RWPE2 (cell line): ENCODE measurements at regions not wholly inside any gene's neighbourhood (a gene's known extent, or its start where the extent isn't known, plus 50 kb on each side); places are given as distances from the start of the nearest gene placed in this dataset.

Experiments
- ATAC-seq: fragments of 200-7000 bp; cut with Tn5 transposase; 3 replicates; pipeline ENCODE4 v1.9.1; 2021; ENCODE audit warnings: low read depth
- DNase-seq: peaks from one replicate; pipeline ENCODE4 v3.0.0-alpha.2; 2020; ENCODE audit warnings: low spot score
- H3K27ac ChIP-seq: fragments of 450-650 bp; 2 replicates; pipeline ENCODE4 v1.5.1; 2017; ENCODE audit warnings: mild to moderate bottlenecking; ENCODE audit not compliant: poor library complexity, severe bottlenecking
- H3K27me3 ChIP-seq: fragments of 250-450 bp; sonication (Bioruptor Pico); 2 replicates; pipeline ENCODE4 v1.5.1; 2021; ENCODE audit warnings: mild to moderate bottlenecking, moderate library complexity; ENCODE audit not compliant: insufficient read depth, poor library complexity, severe bottlenecking
- H3K36me3 ChIP-seq: fragments of 250-450 bp; sonication (Bioruptor Pico); 2 replicates; pipeline ENCODE4 v1.5.1; 2020; ENCODE audit warnings: low read depth, mild to moderate bottlenecking, moderate library complexity
- H3K4me1 ChIP-seq: fragments of 250-450 bp; sonication (Bioruptor Pico); 2 replicates; pipeline ENCODE4 v1.5.1; 2021; ENCODE audit warnings: mild to moderate bottlenecking, moderate library complexity; ENCODE audit not compliant: insufficient read depth, poor library complexity, severe bottlenecking
- H3K4me3 ChIP-seq: fragments of 250-450 bp; sonication (Bioruptor Pico); 2 replicates; pipeline ENCODE4 v1.5.1; 2021; ENCODE audit warnings: mild to moderate bottlenecking, moderate library complexity; ENCODE audit not compliant: severe bottlenecking
- H3K9me3 ChIP-seq: fragments of 250-450 bp; sonication (Bioruptor Pico); 2 replicates; pipeline ENCODE4 v1.5.1; 2021; ENCODE audit warnings: mild to moderate bottlenecking, moderate library complexity; ENCODE audit not compliant: severe bottlenecking
- TF ChIP-seq, protein P1 (sequence below): fragments of 450-650 bp; IDR thresholded peaks from one replicate; pipeline ENCODE4 v1.5.1; 2017; ENCODE audit warnings: mild to moderate bottlenecking, moderate library complexity; ENCODE audit not compliant: poor library complexity, severe bottlenecking

DNA sequence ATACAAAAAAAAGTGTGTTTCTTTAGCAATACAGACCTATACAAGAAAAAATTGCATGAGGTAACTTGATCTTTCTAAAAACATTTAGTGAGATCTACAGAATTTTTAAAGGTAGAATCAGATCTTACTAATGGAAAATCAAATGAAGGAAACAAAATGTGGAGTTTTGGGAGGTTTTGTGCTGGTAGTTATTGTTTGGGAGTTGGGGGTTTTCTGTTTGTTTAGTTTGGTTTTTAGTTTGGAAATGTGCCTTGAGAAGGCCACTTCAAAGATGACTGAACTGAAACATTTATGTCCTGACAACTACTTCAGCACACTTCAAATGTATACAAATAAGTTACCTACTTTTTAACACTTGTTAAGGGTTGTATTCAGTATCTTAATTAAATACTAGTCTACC is 280.1 kb downstream of the NR2F1-AS1 start:
- ATAC-seq (no peak), DNase-seq (no peak)
- no peaks in the 10 kb centered on the region for H3K36me3 ChIP-seq
- no peak overlapping the region for H3K4me3 ChIP-seq
- peaks cover 7% of the 10 kb centered on the region for H3K4me1 ChIP-seq
- no peaks in the 10 kb centered on the region for H3K9me3 ChIP-seq
- no peaks in the 10 kb centered on the region for H3K27me3 ChIP-seq
- H3K27ac ChIP-seq: no peak overlapping the region
- TF ChIP-seq, protein P1, sequence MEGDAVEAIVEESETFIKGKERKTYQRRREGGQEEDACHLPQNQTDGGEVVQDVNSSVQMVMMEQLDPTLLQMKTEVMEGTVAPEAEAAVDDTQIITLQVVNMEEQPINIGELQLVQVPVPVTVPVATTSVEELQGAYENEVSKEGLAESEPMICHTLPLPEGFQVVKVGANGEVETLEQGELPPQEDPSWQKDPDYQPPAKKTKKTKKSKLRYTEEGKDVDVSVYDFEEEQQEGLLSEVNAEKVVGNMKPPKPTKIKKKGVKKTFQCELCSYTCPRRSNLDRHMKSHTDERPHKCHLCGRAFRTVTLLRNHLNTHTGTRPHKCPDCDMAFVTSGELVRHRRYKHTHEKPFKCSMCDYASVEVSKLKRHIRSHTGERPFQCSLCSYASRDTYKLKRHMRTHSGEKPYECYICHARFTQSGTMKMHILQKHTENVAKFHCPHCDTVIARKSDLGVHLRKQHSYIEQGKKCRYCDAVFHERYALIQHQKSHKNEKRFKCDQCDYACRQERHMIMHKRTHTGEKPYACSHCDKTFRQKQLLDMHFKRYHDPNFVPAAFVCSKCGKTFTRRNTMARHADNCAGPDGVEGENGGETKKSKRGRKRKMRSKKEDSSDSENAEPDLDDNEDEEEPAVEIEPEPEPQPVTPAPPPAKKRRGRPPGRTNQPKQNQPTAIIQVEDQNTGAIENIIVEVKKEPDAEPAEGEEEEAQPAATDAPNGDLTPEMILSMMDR: no peak

DNA sequence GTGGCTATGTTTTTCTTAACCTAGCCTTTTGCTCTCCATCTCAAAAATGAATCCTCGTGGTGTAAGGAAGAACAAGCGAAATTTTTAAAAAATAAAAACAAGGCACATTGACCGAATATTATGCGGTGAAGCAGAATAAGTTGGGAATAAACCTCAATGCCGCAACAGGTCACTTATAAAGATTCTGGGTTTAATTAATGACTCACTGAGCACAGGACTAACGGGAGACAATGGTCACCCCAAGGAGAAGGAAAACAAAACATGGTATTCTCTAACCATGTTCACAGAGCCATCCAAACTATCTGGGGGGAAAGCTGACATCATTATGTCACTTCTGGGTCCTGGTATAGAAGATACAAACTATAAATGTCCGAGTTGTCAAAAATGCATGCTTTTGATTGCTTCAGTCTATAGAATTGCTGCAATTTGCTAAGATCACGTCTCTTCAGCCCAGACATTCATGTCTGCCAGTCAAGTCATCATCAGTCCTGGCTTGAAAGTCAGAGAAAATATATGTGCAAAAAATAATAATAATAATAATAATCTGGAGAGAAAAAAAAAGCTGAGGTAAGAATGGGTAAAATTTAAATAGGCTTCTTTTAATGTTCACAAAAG is 280.6 kb downstream of the NR2F1-AS1 start:
- Histone ChIP-seq H3K4me3 (no peak overlapping the region), H3K36me3 (no peaks in the 10 kb centered on the region), H3K27me3 (no peaks in the 10 kb centered on the region), H3K9me3 (no peaks in the 10 kb centered on the region), H3K27ac (no peak overlapping the region), H3K4me1 (peaks cover 12% of the 10 kb centered on the region)
- ATAC-seq: no peak
- DNase-seq: no peak
- TF ChIP-seq, protein P1: no peak

DNA sequence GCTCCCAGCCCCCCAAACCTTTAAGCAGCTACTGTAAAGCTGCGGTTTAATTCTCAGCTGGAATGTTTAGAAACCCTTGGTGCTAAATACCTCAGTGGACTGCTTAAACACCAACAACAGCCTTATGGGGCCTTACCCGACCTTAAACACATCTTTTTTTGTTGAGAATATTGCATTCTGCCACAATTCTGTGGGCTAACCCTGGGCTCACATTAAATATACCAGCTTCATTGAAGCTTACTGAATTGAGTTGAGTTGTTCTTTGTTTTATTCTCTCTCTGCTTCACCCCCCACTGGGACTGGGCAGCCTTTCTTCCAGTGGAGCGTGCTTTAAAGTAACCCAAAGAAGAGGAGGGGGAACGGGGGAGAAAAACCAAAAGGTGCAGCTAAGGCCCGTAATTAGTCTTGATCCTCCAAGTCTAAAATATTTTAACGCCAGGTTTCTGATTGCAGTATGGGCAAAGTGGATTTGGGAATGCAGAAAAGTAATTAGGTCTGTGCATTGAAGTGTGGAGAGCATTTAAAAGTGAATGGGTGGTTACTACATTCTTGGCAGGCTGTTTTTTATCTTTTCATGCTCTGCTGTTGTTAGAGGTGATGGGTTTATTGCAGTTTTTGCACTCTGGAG is 281.2 kb downstream of the NR2F1-AS1 start:
- ATAC-seq: no peak
- Histone ChIP-seq H3K27ac (no peak overlapping the region), H3K27me3 (no peaks in the 10 kb centered on the region), H3K36me3 (no peaks in the 10 kb centered on the region), H3K4me3 (no peak overlapping the region), H3K9me3 (no peaks in the 10 kb centered on the region), H3K4me1 (peaks cover 18% of the 10 kb centered on the region)
- DNase-seq: no peak
- TF ChIP-seq, protein P1: no peak

DNA sequence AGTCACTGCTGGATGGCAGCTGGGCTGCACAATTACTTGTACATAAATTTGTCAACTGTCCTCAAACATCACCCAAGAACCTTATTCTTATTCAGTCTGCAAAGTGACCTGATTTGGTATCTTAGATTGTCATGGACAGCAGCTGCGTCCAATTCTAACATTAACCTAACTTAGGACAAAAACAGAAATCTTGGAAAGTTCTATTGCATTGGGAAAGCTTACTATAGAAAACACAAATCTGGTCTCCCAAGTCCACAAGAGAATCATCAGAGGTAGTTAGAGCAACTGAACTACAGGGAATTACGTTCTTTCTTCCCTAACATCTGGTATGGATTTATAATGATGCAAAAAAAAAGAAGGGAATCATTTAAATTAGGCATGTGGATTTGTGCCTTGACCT is 283.9 kb downstream of the NR2F1-AS1 start:
- TF ChIP-seq, protein P1: no peak
- H3K9me3 ChIP-seq: no peaks in the 10 kb centered on the region
- DNase-seq (no peak), ATAC-seq (no peak)
- H3K36me3 ChIP-seq: no peaks in the 10 kb centered on the region
- H3K4me3 ChIP-seq: no peak overlapping the region
- H3K27me3 ChIP-seq: no peaks in the 10 kb centered on the region
- H3K27ac ChIP-seq: no peak overlapping the region
- peaks cover 30% of the 10 kb centered on the region for H3K4me1 ChIP-seq

DNA sequence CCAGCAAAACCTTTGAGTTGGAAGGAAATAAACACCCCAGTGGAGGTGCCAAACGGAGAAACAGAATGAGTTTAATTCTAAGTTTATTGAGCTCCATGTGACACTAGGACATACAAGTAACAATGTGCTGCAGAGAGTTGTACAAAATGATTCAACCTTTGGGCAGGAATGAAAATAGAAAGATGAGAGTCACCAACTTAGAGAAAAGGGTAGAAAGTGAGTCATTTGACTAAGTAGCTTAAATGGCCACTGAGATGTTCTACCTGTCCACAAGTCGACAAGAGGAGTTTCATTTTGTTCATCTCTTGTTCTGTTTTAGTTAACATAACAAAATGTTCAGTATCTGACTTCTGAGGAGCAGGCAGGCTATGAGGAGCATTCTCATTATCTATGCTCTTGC is 284.7 kb downstream of the NR2F1-AS1 start:
- no peak for DNase-seq
- ATAC-seq: no peak
- TF ChIP-seq, protein P1: no peak
- Histone ChIP-seq H3K9me3 (no peaks in the 10 kb centered on the region), H3K27ac (no peak overlapping the region), H3K4me3 (no peak overlapping the region), H3K36me3 (no peaks in the 10 kb centered on the region), H3K27me3 (no peaks in the 10 kb centered on the region), H3K4me1 (peaks cover 30% of the 10 kb centered on the region)
